GM23338 (cell line): ENCODE measurements at regions not wholly inside any gene's neighbourhood (a gene's known extent, or its start where the extent isn't known, plus 50 kb on each side); places are given as distances from the start of the nearest gene placed in this dataset.

ENCODE experiments used
- ATAC-seq: fragments of 200-7000 bp; cut with Tn5 transposase; 3 replicates; pipeline ENCODE4 v1.9.1; 2020
- DNase-seq: peaks from one replicate; pipeline ENCODE4 v3.0.0-alpha.2; 2015; ENCODE audit warnings: low spot score
- H2AFZ ChIP-seq: fragments of 200-600 bp; sonication (generic); 2 replicates; pipeline ENCODE4 v1.8.0; 2016; ENCODE audit warnings: antibody characterized with exemption, mild to moderate bottlenecking, moderate library complexity
- H3F3A ChIP-seq: fragments of 200-600 bp; sonication (generic); replicated peaks from 2 replicates; pipeline ENCODE4 v1.8.0; 2017; ENCODE audit warnings: antibody characterized with exemption, mixed run types, low read depth
- H3K27ac ChIP-seq: fragments of 200-600 bp; sonication (generic); 2 replicates; pipeline ENCODE4 v1.6.1; 2016; ENCODE audit warnings: low read depth
- H3K27me3 ChIP-seq: fragments of 200-600 bp; sonication (generic); 2 replicates; pipeline ENCODE4 v1.8.0; 2016; ENCODE audit warnings: mild to moderate bottlenecking, mixed run types, moderate library complexity; ENCODE audit not compliant: insufficient read depth
- H3K36me3 ChIP-seq: fragments of 200-600 bp; sonication (generic); 2 replicates; pipeline ENCODE4 v1.8.0; 2016; ENCODE audit warnings: mild to moderate bottlenecking; ENCODE audit not compliant: insufficient read depth
- H3K4me1 ChIP-seq: fragments of 200-600 bp; sonication (generic); 2 replicates; pipeline ENCODE4 v1.8.0; 2016; ENCODE audit warnings: mild to moderate bottlenecking, moderate library complexity; ENCODE audit not compliant: insufficient read depth
- H3K4me2 ChIP-seq: fragments of 200-600 bp; sonication (generic); 2 replicates; pipeline ENCODE4 v1.7.1; 2017; ENCODE audit warnings: mixed run types
- H3K4me3 ChIP-seq: fragments of 200-600 bp; sonication (generic); 2 replicates; pipeline ENCODE4 v1.6.1; 2016; ENCODE audit warnings: mixed run types
- H3K79me2 ChIP-seq: fragments of 200-600 bp; sonication (generic); replicated peaks from 2 replicates; pipeline ENCODE4 v1.8.0; 2017; ENCODE audit warnings: mild to moderate bottlenecking; ENCODE audit not compliant: insufficient read depth
- H3K9me2 ChIP-seq: fragments of 200-600 bp; sonication (generic); 2 replicates; pipeline ENCODE4 v1.8.0; 2017; ENCODE audit not compliant: insufficient read depth
- H4K20me1 ChIP-seq: fragments of 200-600 bp; sonication (generic); replicated peaks from 2 replicates; pipeline ENCODE4 v1.8.0; 2017; ENCODE audit warnings: mild to moderate bottlenecking; ENCODE audit not compliant: insufficient read depth
- H3K27ac Mint-ChIP-seq: 2 replicates; pipeline ENCODE4 v1.8.0; 2020; ENCODE audit warnings: inconsistent platforms, mild to moderate bottlenecking, moderate library complexity, mixed read lengths
- H3K27me3 Mint-ChIP-seq: 3 replicates; pipeline ENCODE4 v1.8.0; 2022; ENCODE audit warnings: low read depth, mild to moderate bottlenecking, moderate library complexity, mixed read lengths, inconsistent platforms; ENCODE audit not compliant: insufficient read depth, poor library complexity
- H3K36me3 Mint-ChIP-seq: 3 replicates; pipeline ENCODE4 v1.8.0; 2021; ENCODE audit warnings: low read depth, mild to moderate bottlenecking, inconsistent platforms, moderate library complexity, mixed read lengths
- H3K4me1 Mint-ChIP-seq: 3 replicates; pipeline ENCODE4 v1.8.0; 2020; ENCODE audit warnings: mild to moderate bottlenecking, inconsistent platforms, mixed read lengths
- H3K4me3 Mint-ChIP-seq: 3 replicates; pipeline ENCODE4 v1.8.0; 2021; ENCODE audit warnings: moderate library complexity, mild to moderate bottlenecking, inconsistent platforms, mixed read lengths
- H3K9me3 Mint-ChIP-seq: 3 replicates; pipeline ENCODE4 v1.8.0; 2020; ENCODE audit warnings: moderate library complexity, mild to moderate bottlenecking, inconsistent platforms, mixed read lengths
- ETS1 ChIP-seq: IDR thresholded peaks from 2 replicates; pipeline ENCODE4 v1.6.1; 2016; ENCODE audit warnings: antibody characterized with exemption
- POLR2AphosphoS5 ChIP-seq: IDR thresholded peaks from 2 replicates; pipeline ENCODE4 v1.6.1; 2016; ENCODE audit warnings: antibody characterized with exemption, low read depth
- ZNF331 ChIP-seq: fragments of 250-450 bp; sonication (Bioruptor Pico); IDR thresholded peaks from 2 replicates; pipeline ENCODE4 v1.5.0; 2020; ENCODE audit warnings: low read depth, mild to moderate bottlenecking, moderate library complexity
- ZNF462 ChIP-seq: fragments of 250-450 bp; sonication (Bioruptor Pico); IDR thresholded peaks from 2 replicates; pipeline ENCODE4 v1.5.0; 2020; ENCODE audit warnings: mild to moderate bottlenecking, moderate library complexity

GRCh38 chr1:234667600-234668576, 57.9 kb upstream of the IRF2BP2 start (continued):
- TF ChIP-seq ZNF462 (CRISPR knock-in tag) (no peak), POLR2AphosphoS5 (no peak)

DNA sequence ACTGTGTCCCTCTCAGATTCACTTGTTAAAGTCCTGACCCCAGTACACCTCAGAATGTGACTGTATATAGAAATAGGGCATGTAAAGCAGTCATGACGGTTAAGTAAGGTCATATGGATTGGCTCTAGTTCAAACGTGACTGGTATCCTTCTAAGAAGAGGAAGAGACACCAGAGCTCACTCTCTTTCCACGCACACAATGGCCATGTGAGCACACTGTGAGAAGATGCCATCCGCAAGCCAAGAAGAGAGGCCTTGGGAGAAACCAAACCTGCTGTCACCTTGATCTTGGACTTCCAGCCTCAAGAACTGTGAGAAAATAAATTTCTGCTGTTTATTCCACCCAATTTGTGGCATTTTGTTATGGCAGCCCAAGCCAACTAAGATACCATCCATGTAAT, 56.8 kb upstream of the IRF2BP2 start:
- no peaks in the 10 kb centered on the region for H4K20me1 ChIP-seq
- Mint-ChIP-seq H3K9me3 (peaks cover 6% of the 10 kb centered on the region), H3K27ac (no peak overlapping the region), H3K4me3 (no peak overlapping the region), H3K27me3 (peaks cover 6% of the 10 kb centered on the region), H3K4me1 (no peaks in the 10 kb centered on the region), H3K36me3 (peaks cover 3% of the 10 kb centered on the region; the same call in 2 of the 3 replicates)
- H3K79me2 ChIP-seq = no peaks in the 10 kb centered on the region
- H3F3A ChIP-seq = no peaks in the 10 kb centered on the region
- H3K27ac ChIP-seq = no peak overlapping the region
- H3K4me1 ChIP-seq = no peaks in the 10 kb centered on the region
- H3K9me2 ChIP-seq = no peaks in the 10 kb centered on the region; the same call in 1 of the 2 replicates
- TF ChIP-seq ZNF331 (CRISPR knock-in tag) = no peak
- no peak for TF ChIP-seq ETS1
- TF ChIP-seq POLR2AphosphoS5 = no peak
- TF ChIP-seq ZNF462 (CRISPR knock-in tag) = no peak
- H3K27me3 ChIP-seq = no peaks in the 10 kb centered on the region
- no peak for ATAC-seq
- H2AFZ ChIP-seq = no peak overlapping the region
- H3K36me3 ChIP-seq = no peaks in the 10 kb centered on the region; the same call in 1 of the 2 replicates
- DNase-seq = no peak
- no peak overlapping the region for H3K4me2 ChIP-seq
- H3K4me3 ChIP-seq = no peak overlapping the region
